Neural progenitor cell (in vitro differentiated cells): ENCODE measurements at regions not wholly inside any gene's neighbourhood (a gene's known extent, or its start where the extent isn't known, plus 50 kb on each side); places are given as distances from the start of the nearest gene placed in this dataset.

ENCODE experiments used
- CTCF ChIP-seq: fragments of 200-600 bp; sonication (generic); IDR thresholded peaks from 2 replicates; pipeline ENCODE4 v1.5.1; 2017; ENCODE audit warnings: antibody characterized with exemption, mild to moderate bottlenecking
- EZH2 ChIP-seq: fragments of 200-600 bp; sonication (generic); IDR thresholded peaks from 2 replicates; pipeline ENCODE4 v1.6.1; 2017; ENCODE audit warnings: antibody characterized with exemption, mild to moderate bottlenecking, moderate library complexity
- EZH2phosphoT487 ChIP-seq: fragments of 200-600 bp; sonication (generic); IDR thresholded peaks from 2 replicates; pipeline ENCODE4 v1.6.1; 2017; ENCODE audit warnings: antibody characterized with exemption

- TF ChIP-seq CTCF, result no peak
- TF ChIP-seq EZH2phosphoT487, result no peak
- no peak for TF ChIP-seq EZH2
These were observed 173.4 kb upstream of the RUNX1 start for GRCh38 chr21:35222541-35222941.
